Activated CD8-positive, alpha-beta memory T cell treated with anti-CD3 and anti-CD28 coated beads, Interleukin-2, amount 10 ng/mL, durations not matched to agents 7 days and 5 days (primary cell): ENCODE measurements at regions not wholly inside any gene's neighbourhood (a gene's known extent, or its start where the extent isn't known, plus 50 kb on each side); places are given as distances from the start of the nearest gene placed in this dataset.

Experiments
- ATAC-seq: fragments of 150-1000 bp; cut with Tn5 transposase; one replicate; pipeline ENCODE4 v1.10.0; 2021; ENCODE audit warnings: moderate library complexity
- CTCF ChIA-PET: fragments of 350-600 bp; sonication (Branson Sonifier 250); formaldehyde crosslinking; loops from one replicate; lab custom pipeline; 2021; ENCODE audit warnings: antibody characterized with exemption; lab: Charles Lee
- DNase-seq: peaks from one replicate; pipeline ENCODE4 v3.0.0-alpha.2; 2020
- H3K27ac Mint-ChIP-seq: one replicate; pipeline ENCODE4 v1.8.0; 2021; ENCODE audit warnings: mild to moderate bottlenecking, mixed read lengths
- H3K27me3 Mint-ChIP-seq: one replicate; pipeline ENCODE4 v1.8.0; 2021; ENCODE audit warnings: mixed read lengths
- H3K36me3 Mint-ChIP-seq: one replicate; pipeline ENCODE4 v1.8.0; 2021; ENCODE audit warnings: mild to moderate bottlenecking, mixed read lengths
- H3K4me1 Mint-ChIP-seq: one replicate; pipeline ENCODE4 v1.8.0; 2021; ENCODE audit warnings: mixed read lengths
- H3K4me3 Mint-ChIP-seq: one replicate; pipeline ENCODE4 v1.8.0; 2021; ENCODE audit warnings: mild to moderate bottlenecking, moderate library complexity, mixed read lengths
- H3K9me3 Mint-ChIP-seq: one replicate; pipeline ENCODE4 v1.8.0; 2022; ENCODE audit warnings: low read depth, mixed read lengths

GRCh38 chr15:31442699-31443111 lies 116.1 kb downstream of the KLF13 start:
- ATAC-seq (no peak), DNase-seq (no peak)
- CTCF ChIA-PET: interaction anchor here (0.9 to 11.3 kb wide), 7 partner anchors 14 to 80 kb away, joined by 3 to 272 read pairs (median 5); no protein-coding TSS in a partner anchor
- H3K27ac Mint-ChIP-seq: peak overlapping the region; percentile 29
- H3K9me3 Mint-ChIP-seq: no peaks in the 10 kb centered on the region
- no peaks in the 10 kb centered on the region for H3K27me3 Mint-ChIP-seq
- no peak overlapping the region for H3K4me3 Mint-ChIP-seq
- no peaks in the 10 kb centered on the region for H3K36me3 Mint-ChIP-seq
- H3K4me1 Mint-ChIP-seq: peaks cover 60% of the 10 kb centered on the region

GRCh38 chr15:31444844-31445243 lies 118.2 kb downstream of the KLF13 start:
- H3K27me3 Mint-ChIP-seq: no peaks in the 10 kb centered on the region
- no peak for DNase-seq
- no peaks in the 10 kb centered on the region for H3K36me3 Mint-ChIP-seq
- H3K27ac Mint-ChIP-seq: no peak overlapping the region
- ATAC-seq: no peak
- CTCF ChIA-PET: interaction anchor here (0.7 to 11.3 kb wide), 3 partner anchors 28 to 533 kb away, joined by 3 to 272 read pairs (median 6); no protein-coding TSS in a partner anchor
- H3K4me3 Mint-ChIP-seq: no peak overlapping the region
- peaks cover 48% of the 10 kb centered on the region for H3K4me1 Mint-ChIP-seq
- no peaks in the 10 kb centered on the region for H3K9me3 Mint-ChIP-seq

- DNase-seq (no peak), ATAC-seq (no peak)
- Mint-ChIP-seq H3K9me3 (no peaks in the 10 kb centered on the region), H3K4me1 (peaks cover 39% of the 10 kb centered on the region), H3K27me3 (no peaks in the 10 kb centered on the region), H3K36me3 (no peaks in the 10 kb centered on the region), H3K27ac (no peak overlapping the region), H3K4me3 (no peak overlapping the region)
- CTCF ChIA-PET: no interaction called here
Observed at GRCh38 chr15:31446546-31446945, 119.9 kb downstream of the KLF13 start.

GRCh38 chr15:31447931-31448634 lies 121.4 kb downstream of the KLF13 start:
- peaks cover 24% of the 10 kb centered on the region for H3K4me1 Mint-ChIP-seq
- H3K36me3 Mint-ChIP-seq: no peaks in the 10 kb centered on the region
- H3K27ac Mint-ChIP-seq: no peak overlapping the region
- ATAC-seq: no peak
- no peaks in the 10 kb centered on the region for H3K27me3 Mint-ChIP-seq
- DNase-seq: no peak
- CTCF ChIA-PET: no interaction called here
- H3K4me3 Mint-ChIP-seq: no peak overlapping the region
- H3K9me3 Mint-ChIP-seq: no peaks in the 10 kb centered on the region

- Mint-ChIP-seq H3K36me3 (no peaks in the 10 kb centered on the region), H3K4me1 (peaks cover 20% of the 10 kb centered on the region), H3K27ac (no peak overlapping the region), H3K9me3 (no peaks in the 10 kb centered on the region), H3K4me3 (no peak overlapping the region), H3K27me3 (no peaks in the 10 kb centered on the region)
- ATAC-seq: no peak
- no peak for DNase-seq
- CTCF ChIA-PET: no interaction called here
Observed at GRCh38 chr15:31448635-31448979, 122.0 kb downstream of the KLF13 start.

- CTCF ChIA-PET: interaction anchor here (1.2 to 2.6 kb wide), 3 partner anchors 9 to 36 kb away, joined by 3 to 9 read pairs (median 5); no protein-coding TSS in a partner anchor
- no peak overlapping the region for H3K27ac Mint-ChIP-seq
- no peak for DNase-seq
Observed at GRCh38 chr15:31452595-31453557, 126.2 kb downstream of the KLF13 start.

GRCh38 chr15:31453558-31454318 lies 127.1 kb downstream of the KLF13 start:
- Mint-ChIP-seq H3K27ac (no peak overlapping the region), H3K4me3 (no peak overlapping the region), H3K36me3 (peaks cover 4% of the 10 kb centered on the region), H3K27me3 (no peaks in the 10 kb centered on the region), H3K4me1 (peaks cover 12% of the 10 kb centered on the region), H3K9me3 (peaks cover 5% of the 10 kb centered on the region)
- CTCF ChIA-PET: interaction anchor here (1.2 to 2.0 kb wide), 3 partner anchors 13 to 87 kb away, joined by 5 to 10 read pairs (median 10); no protein-coding TSS in a partner anchor
- DNase-seq (no peak), ATAC-seq (no peak)

More at GRCh38 chr15:31452595-31453557, 126.2 kb downstream of the KLF13 start:
- peaks cover 13% of the 10 kb centered on the region for H3K4me1 Mint-ChIP-seq
- peaks cover 4% of the 10 kb centered on the region for H3K36me3 Mint-ChIP-seq
- H3K27me3 Mint-ChIP-seq: no peaks in the 10 kb centered on the region
- peaks cover 5% of the 10 kb centered on the region for H3K9me3 Mint-ChIP-seq
- no peak for ATAC-seq
- H3K4me3 Mint-ChIP-seq: no peak overlapping the region

GRCh38 chr15:31455499-31455898 lies 128.9 kb downstream of the KLF13 start:
- peaks cover 5% of the 10 kb centered on the region for H3K9me3 Mint-ChIP-seq
- no peak overlapping the region for H3K27ac Mint-ChIP-seq
- CTCF ChIA-PET: interaction anchor here (1.0 to 2.1 kb wide), 6 partner anchors 8 to 66 kb away, joined by 3 to 10 read pairs (median 8); no protein-coding TSS in a partner anchor
- ATAC-seq (peak; percentile 55), DNase-seq (no peak)
- H3K36me3 Mint-ChIP-seq: peaks cover 4% of the 10 kb centered on the region
- peaks cover 23% of the 10 kb centered on the region for H3K4me1 Mint-ChIP-seq
- no peak overlapping the region for H3K4me3 Mint-ChIP-seq
- H3K27me3 Mint-ChIP-seq: no peaks in the 10 kb centered on the region

GRCh38 chr15:31456354-31457060 lies 129.9 kb downstream of the KLF13 start:
- peaks cover 25% of the 10 kb centered on the region for H3K4me1 Mint-ChIP-seq
- peaks cover 4% of the 10 kb centered on the region for H3K36me3 Mint-ChIP-seq
- H3K4me3 Mint-ChIP-seq: no peak overlapping the region
- CTCF ChIA-PET: interaction anchor here (0.6 to 2.1 kb wide), 5 partner anchors 14 to 67 kb away, joined by 3 to 10 read pairs (median 4); no protein-coding TSS in a partner anchor
- DNase-seq (no peak), ATAC-seq (no peak)
- no peak overlapping the region for H3K27ac Mint-ChIP-seq
- H3K27me3 Mint-ChIP-seq: no peaks in the 10 kb centered on the region
- H3K9me3 Mint-ChIP-seq: peaks cover 5% of the 10 kb centered on the region

- Mint-ChIP-seq H3K9me3 (peaks cover 5% of the 10 kb centered on the region), H3K36me3 (peaks cover 4% of the 10 kb centered on the region), H3K4me3 (no peak overlapping the region), H3K27me3 (no peaks in the 10 kb centered on the region), H3K27ac (no peak overlapping the region), H3K4me1 (peaks cover 25% of the 10 kb centered on the region)
- DNase-seq (no peak), ATAC-seq (no peak)
- CTCF ChIA-PET: no interaction called here
Observed at GRCh38 chr15:31457161-31457560, 130.5 kb downstream of the KLF13 start.

GRCh38 chr15:31457631-31458526 lies 131.2 kb downstream of the KLF13 start:
- Mint-ChIP-seq H3K4me1 (peaks cover 25% of the 10 kb centered on the region), H3K36me3 (peaks cover 4% of the 10 kb centered on the region), H3K4me3 (no peak overlapping the region), H3K27me3 (no peaks in the 10 kb centered on the region), H3K9me3 (peaks cover 5% of the 10 kb centered on the region), H3K27ac (no peak overlapping the region)
- no peak for DNase-seq
- CTCF ChIA-PET: interaction anchor here (1.2 to 2.1 kb wide), 5 partner anchors 14 to 18 kb away, joined by 3 to 6 read pairs (median 5); no protein-coding TSS in a partner anchor
- ATAC-seq: no peak
